Stimulated activated memory B cell treated with anti-CD40 and anti-IgM and Interleukin-4, amounts not matched to agents 10 μg/mL and 1 μg/mL and 100 μg/mL, for 72 hours (primary cell): ENCODE measurements at regions not wholly inside any gene's neighbourhood (a gene's known extent, or its start where the extent isn't known, plus 50 kb on each side); places are given as distances from the start of the nearest gene placed in this dataset.
"Not testable (repeated sequence)": the region's sequence is repeated elsewhere in the genome, so short reads cannot be mapped to it uniquely, and the experiment has no call there.

Source experiments
- ATAC-seq: fragments of 150-1000 bp; cut with Tn5 transposase; 2 replicates; pipeline ENCODE4 v1.10.0; 2021
- H3K27ac Mint-ChIP-seq: one replicate; pipeline ENCODE4 v1.8.0; 2022; ENCODE audit warnings: mild to moderate bottlenecking, mixed read lengths
- H3K27me3 Mint-ChIP-seq: one replicate; pipeline ENCODE4 v1.8.0; 2022; ENCODE audit warnings: mixed read lengths
- H3K36me3 Mint-ChIP-seq: one replicate; pipeline ENCODE4 v1.8.0; 2022; ENCODE audit warnings: mixed read lengths
- H3K4me1 Mint-ChIP-seq: one replicate; pipeline ENCODE4 v1.8.0; 2022; ENCODE audit warnings: mixed read lengths
- H3K4me3 Mint-ChIP-seq: one replicate; pipeline ENCODE4 v1.8.0; 2022; ENCODE audit warnings: mild to moderate bottlenecking, moderate library complexity, mixed read lengths
- H3K9me3 Mint-ChIP-seq: one replicate; pipeline ENCODE4 v1.8.0; 2022; ENCODE audit warnings: mixed read lengths

GRCh38 chr7:15016766-15017165 is 114.2 kb upstream of the DGKB start:
- Mint-ChIP-seq H3K36me3 (no peaks in the 10 kb centered on the region), H3K27ac (no peak overlapping the region), H3K27me3 (no peaks in the 10 kb centered on the region), H3K4me1 (no peaks in the 10 kb centered on the region), H3K9me3 (no peaks in the 10 kb centered on the region), H3K4me3 (no peak overlapping the region)
- no peak for ATAC-seq

- Mint-ChIP-seq H3K27me3 (no peaks in the 10 kb centered on the region), H3K9me3 (no peaks in the 10 kb centered on the region), H3K36me3 (no peaks in the 10 kb centered on the region), H3K27ac (no peak overlapping the region), H3K4me3 (no peak overlapping the region), H3K4me1 (no peaks in the 10 kb centered on the region)
- no peak for ATAC-seq
These were observed 113.7 kb upstream of the DGKB start for GRCh38 chr7:15016315-15016667.

GRCh38 chr7:15015545-15016314 is 113.2 kb upstream of the DGKB start:
- H3K27me3 Mint-ChIP-seq = no peaks in the 10 kb centered on the region
- H3K27ac Mint-ChIP-seq = no peak overlapping the region
- no peaks in the 10 kb centered on the region for H3K9me3 Mint-ChIP-seq
- no peaks in the 10 kb centered on the region for H3K4me1 Mint-ChIP-seq
- no peaks in the 10 kb centered on the region for H3K36me3 Mint-ChIP-seq
- ATAC-seq = peak; percentile 47
- H3K4me3 Mint-ChIP-seq = no peak overlapping the region

GRCh38 chr7:15012135-15012534 is 109.6 kb upstream of the DGKB start:
- no peaks in the 10 kb centered on the region for H3K4me1 Mint-ChIP-seq
- H3K27me3 Mint-ChIP-seq = no peaks in the 10 kb centered on the region
- no peak overlapping the region for H3K27ac Mint-ChIP-seq
- H3K4me3 Mint-ChIP-seq = no peak overlapping the region
- ATAC-seq = no peak
- H3K9me3 Mint-ChIP-seq = no peaks in the 10 kb centered on the region
- no peaks in the 10 kb centered on the region for H3K36me3 Mint-ChIP-seq

- H3K27ac Mint-ChIP-seq = no peak overlapping the region
- no peaks in the 10 kb centered on the region for H3K9me3 Mint-ChIP-seq
- H3K4me1 Mint-ChIP-seq = no peaks in the 10 kb centered on the region
- H3K27me3 Mint-ChIP-seq = no peaks in the 10 kb centered on the region
- no peak for ATAC-seq
- H3K4me3 Mint-ChIP-seq = no peak overlapping the region
- no peaks in the 10 kb centered on the region for H3K36me3 Mint-ChIP-seq
These were observed 108.7 kb upstream of the DGKB start for GRCh38 chr7:15011289-15011688.

- ATAC-seq = no peak
- Mint-ChIP-seq H3K4me1 (no peaks in the 10 kb centered on the region), H3K36me3 (no peaks in the 10 kb centered on the region), H3K27me3 (no peaks in the 10 kb centered on the region), H3K27ac (no peak overlapping the region), H3K9me3 (no peaks in the 10 kb centered on the region), H3K4me3 (no peak overlapping the region)
These were observed 105.0 kb upstream of the DGKB start for GRCh38 chr7:15007507-15007906.

GRCh38 chr7:15005672-15006071 is 103.1 kb upstream of the DGKB start:
- Mint-ChIP-seq H3K9me3 (no peaks in the 10 kb centered on the region), H3K27me3 (no peaks in the 10 kb centered on the region), H3K4me3 (no peak overlapping the region), H3K4me1 (no peaks in the 10 kb centered on the region), H3K27ac (no peak overlapping the region), H3K36me3 (no peaks in the 10 kb centered on the region)
- no peak for ATAC-seq

GRCh38 chr7:15000157-15000556 is 97.6 kb upstream of the DGKB start:
- no peaks in the 10 kb centered on the region for H3K4me1 Mint-ChIP-seq
- no peaks in the 10 kb centered on the region for H3K36me3 Mint-ChIP-seq

GRCh38 chr7:14999331-14999730 is 96.8 kb upstream of the DGKB start:
- H3K4me1 Mint-ChIP-seq = no peaks in the 10 kb centered on the region
- H3K27ac Mint-ChIP-seq = no peak overlapping the region
- H3K27me3 Mint-ChIP-seq = no peaks in the 10 kb centered on the region
- no peaks in the 10 kb centered on the region for H3K9me3 Mint-ChIP-seq
- H3K4me3 Mint-ChIP-seq = no peak overlapping the region
- no peak for ATAC-seq
- no peaks in the 10 kb centered on the region for H3K36me3 Mint-ChIP-seq

More at GRCh38 chr7:15000157-15000556, 97.6 kb upstream of the DGKB start:
- Mint-ChIP-seq H3K9me3 (no peaks in the 10 kb centered on the region), H3K27ac (no peak overlapping the region), H3K27me3 (no peaks in the 10 kb centered on the region), H3K4me3 (no peak overlapping the region)
- no peak for ATAC-seq

- Mint-ChIP-seq H3K9me3 (peaks cover under 1% of the 10 kb centered on the region), H3K36me3 (no peaks in the 10 kb centered on the region), H3K27me3 (no peaks in the 10 kb centered on the region), H3K27ac (no peak overlapping the region), H3K4me1 (no peaks in the 10 kb centered on the region), H3K4me3 (no peak overlapping the region)
- no peak for ATAC-seq
These were observed 93.2 kb upstream of the DGKB start for GRCh38 chr7:14995774-14996173.

GRCh38 chr7:14988941-14989340 is 86.4 kb upstream of the DGKB start:
- Mint-ChIP-seq H3K4me1 (no peaks in the 10 kb centered on the region), H3K9me3 (peaks cover 2% of the 10 kb centered on the region), H3K27ac (no peak overlapping the region), H3K27me3 (no peaks in the 10 kb centered on the region), H3K4me3 (no peak overlapping the region), H3K36me3 (no peaks in the 10 kb centered on the region)
- no peak for ATAC-seq

GRCh38 chr7:14978687-14979086 is 76.1 kb upstream of the DGKB start:
- H3K9me3 Mint-ChIP-seq = no peaks in the 10 kb centered on the region
- no peaks in the 10 kb centered on the region for H3K4me1 Mint-ChIP-seq
- H3K27me3 Mint-ChIP-seq = no peaks in the 10 kb centered on the region
- H3K27ac Mint-ChIP-seq = no peak overlapping the region
- H3K36me3 Mint-ChIP-seq = no peaks in the 10 kb centered on the region
- no peak for ATAC-seq
- no peak overlapping the region for H3K4me3 Mint-ChIP-seq

GRCh38 chr7:14974688-14975087 is 72.1 kb upstream of the DGKB start:
- Mint-ChIP-seq H3K36me3 (no peaks in the 10 kb centered on the region), H3K4me3 (no peak overlapping the region), H3K27ac (no peak overlapping the region), H3K4me1 (no peaks in the 10 kb centered on the region), H3K9me3 (no peaks in the 10 kb centered on the region), H3K27me3 (no peaks in the 10 kb centered on the region)
- no peak for ATAC-seq

GRCh38 chr7:14973712-14974428 is 71.3 kb upstream of the DGKB start:
- no peaks in the 10 kb centered on the region for H3K4me1 Mint-ChIP-seq
- H3K4me3 Mint-ChIP-seq = no peak overlapping the region
- ATAC-seq = no peak

GRCh38 chr7:14971678-14972077 is 69.1 kb upstream of the DGKB start:
- not testable (repeated sequence) for H3K9me3 Mint-ChIP-seq, H3K4me1 Mint-ChIP-seq, H3K4me3 Mint-ChIP-seq, H3K36me3 Mint-ChIP-seq, ATAC-seq, H3K27me3 Mint-ChIP-seq, H3K27ac Mint-ChIP-seq

More at GRCh38 chr7:14973712-14974428, 71.3 kb upstream of the DGKB start:
- no peaks in the 10 kb centered on the region for H3K27me3 Mint-ChIP-seq
- no peak overlapping the region for H3K27ac Mint-ChIP-seq
- no peaks in the 10 kb centered on the region for H3K9me3 Mint-ChIP-seq
- H3K36me3 Mint-ChIP-seq = no peaks in the 10 kb centered on the region

- not testable (repeated sequence) for H3K4me1 Mint-ChIP-seq, H3K9me3 Mint-ChIP-seq, ATAC-seq, H3K27ac Mint-ChIP-seq, H3K27me3 Mint-ChIP-seq, H3K4me3 Mint-ChIP-seq, H3K36me3 Mint-ChIP-seq
These were observed 64.8 kb upstream of the DGKB start for GRCh38 chr7:14967376-14967775.
